Activated T-helper 1 cell treated with anti-CD3 and anti-CD28 coated beads, Interleukin-12 subunit alpha, Interleukin-12 subunit beta, Interleukin-2, Interleukin-4 antibody, amounts not matched to agents 30 ng/mL and 10 ng/mL and 1 ng/mL, durations not matched to agents 14 hours and 24 hours and 36 hours (primary cell): ENCODE measurements at regions not wholly inside any gene's neighbourhood (a gene's known extent, or its start where the extent isn't known, plus 50 kb on each side); places are given as distances from the start of the nearest gene placed in this dataset.

ENCODE experiments used
- DNase-seq: peaks from one replicate; pipeline ENCODE4 v3.0.0; 2021; ENCODE audit warnings: low spot score
- H3K27ac Mint-ChIP-seq: one replicate; pipeline ENCODE4 v1.8.0; 2021; ENCODE audit warnings: mild to moderate bottlenecking, mixed read lengths
- H3K27me3 Mint-ChIP-seq: one replicate; pipeline ENCODE4 v1.8.0; 2022; ENCODE audit warnings: mild to moderate bottlenecking, moderate library complexity, mixed read lengths; ENCODE audit not compliant: insufficient read depth
- H3K36me3 Mint-ChIP-seq: one replicate; pipeline ENCODE4 v1.8.0; 2021; ENCODE audit warnings: low read depth, mixed read lengths
- H3K4me1 Mint-ChIP-seq: one replicate; pipeline ENCODE4 v1.8.0; 2021; ENCODE audit warnings: low read depth, mixed read lengths
- H3K4me3 Mint-ChIP-seq: one replicate; pipeline ENCODE4 v1.8.0; 2021; ENCODE audit warnings: mild to moderate bottlenecking, moderate library complexity, mixed read lengths
- H3K9me3 Mint-ChIP-seq: one replicate; pipeline ENCODE4 v1.8.0; 2021; ENCODE audit warnings: mixed read lengths
- intact Hi-C: fragments of 100-400 bp; cut with micrococcal nuclease; formaldehyde crosslinking; loops from one replicate; pipeline ENCODE4 v1.15.1; 2024

- H3K27me3 Mint-ChIP-seq, result peaks cover 17% of the 10 kb centered on the region
- no peak overlapping the region for H3K4me3 Mint-ChIP-seq
- H3K36me3 Mint-ChIP-seq, result no peaks in the 10 kb centered on the region
- H3K4me1 Mint-ChIP-seq, result no peaks in the 10 kb centered on the region
- DNase-seq, result no peak
- no peak overlapping the region for H3K27ac Mint-ChIP-seq
- H3K9me3 Mint-ChIP-seq, result no peaks in the 10 kb centered on the region
- intact Hi-C loops, result no loop called here
These were observed 119.2 kb upstream of the ALDH1A3 start for GRCh38 chr15:100760357-100760903.

- intact Hi-C loops, result no loop called here
- DNase-seq, result no peak
- H3K36me3 Mint-ChIP-seq, result no peaks in the 10 kb centered on the region
- H3K27me3 Mint-ChIP-seq, result peaks cover 15% of the 10 kb centered on the region
- H3K4me3 Mint-ChIP-seq, result no peak overlapping the region
- no peak overlapping the region for H3K27ac Mint-ChIP-seq
- no peaks in the 10 kb centered on the region for H3K9me3 Mint-ChIP-seq
- H3K4me1 Mint-ChIP-seq, result no peaks in the 10 kb centered on the region
These were observed 118.2 kb upstream of the ALDH1A3 start for GRCh38 chr15:100761290-100761935.

GRCh38 chr15:100762289-100762688 is 117.3 kb upstream of the ALDH1A3 start:
- Mint-ChIP-seq H3K36me3 (no peaks in the 10 kb centered on the region), H3K4me1 (no peaks in the 10 kb centered on the region), H3K27me3 (peaks cover 15% of the 10 kb centered on the region), H3K9me3 (no peaks in the 10 kb centered on the region), H3K27ac (no peak overlapping the region), H3K4me3 (no peak overlapping the region)
- intact Hi-C loops, result no loop called here
- DNase-seq, result no peak

GRCh38 chr15:100762913-100763834 is 116.5 kb upstream of the ALDH1A3 start:
- H3K27me3 Mint-ChIP-seq, result peaks cover 20% of the 10 kb centered on the region
- H3K36me3 Mint-ChIP-seq, result no peaks in the 10 kb centered on the region
- no peaks in the 10 kb centered on the region for H3K9me3 Mint-ChIP-seq
- H3K27ac Mint-ChIP-seq, result no peak overlapping the region
- H3K4me3 Mint-ChIP-seq, result no peak overlapping the region
- no peaks in the 10 kb centered on the region for H3K4me1 Mint-ChIP-seq
- DNase-seq, result no peak
- intact Hi-C loops, result no loop called here

- intact Hi-C loops, result no loop called here
- no peak overlapping the region for H3K27ac Mint-ChIP-seq
- no peaks in the 10 kb centered on the region for H3K4me1 Mint-ChIP-seq
- H3K36me3 Mint-ChIP-seq, result no peaks in the 10 kb centered on the region
- no peaks in the 10 kb centered on the region for H3K9me3 Mint-ChIP-seq
- no peak overlapping the region for H3K4me3 Mint-ChIP-seq
- peaks cover 15% of the 10 kb centered on the region for H3K27me3 Mint-ChIP-seq
- no peak for DNase-seq
These were observed 115.5 kb upstream of the ALDH1A3 start for GRCh38 chr15:100763835-100764750.

- Mint-ChIP-seq H3K4me3 (no peak overlapping the region), H3K4me1 (no peaks in the 10 kb centered on the region), H3K9me3 (no peaks in the 10 kb centered on the region), H3K27ac (no peak overlapping the region), H3K27me3 (peaks cover 7% of the 10 kb centered on the region), H3K36me3 (no peaks in the 10 kb centered on the region)
- no peak for DNase-seq
- intact Hi-C loops, result no loop called here
These were observed 114.7 kb upstream of the ALDH1A3 start for GRCh38 chr15:100764778-100765466.

- no peaks in the 10 kb centered on the region for H3K9me3 Mint-ChIP-seq
- no peak overlapping the region for H3K4me3 Mint-ChIP-seq
- no peak overlapping the region for H3K27ac Mint-ChIP-seq
- DNase-seq, result no peak
- intact Hi-C loops, result no loop called here
- peaks cover 6% of the 10 kb centered on the region for H3K27me3 Mint-ChIP-seq
- no peaks in the 10 kb centered on the region for H3K36me3 Mint-ChIP-seq
- H3K4me1 Mint-ChIP-seq, result no peaks in the 10 kb centered on the region
These were observed 114.0 kb upstream of the ALDH1A3 start for GRCh38 chr15:100765467-100766241.

- intact Hi-C loops, result no loop called here
- no peak overlapping the region for H3K4me3 Mint-ChIP-seq
- H3K4me1 Mint-ChIP-seq, result no peaks in the 10 kb centered on the region
- DNase-seq, result no peak
- H3K9me3 Mint-ChIP-seq, result no peaks in the 10 kb centered on the region
- H3K36me3 Mint-ChIP-seq, result no peaks in the 10 kb centered on the region
- no peak overlapping the region for H3K27ac Mint-ChIP-seq
- H3K27me3 Mint-ChIP-seq, result peaks cover 6% of the 10 kb centered on the region
These were observed 113.2 kb upstream of the ALDH1A3 start for GRCh38 chr15:100766243-100767000.

GRCh38 chr15:100767001-100767825 is 112.4 kb upstream of the ALDH1A3 start:
- H3K27me3 Mint-ChIP-seq, result peaks cover 6% of the 10 kb centered on the region
- H3K27ac Mint-ChIP-seq, result no peak overlapping the region
- H3K36me3 Mint-ChIP-seq, result no peaks in the 10 kb centered on the region
- H3K9me3 Mint-ChIP-seq, result no peaks in the 10 kb centered on the region
- no peak for DNase-seq
- H3K4me3 Mint-ChIP-seq, result no peak overlapping the region
- intact Hi-C loops, result no loop called here
- no peaks in the 10 kb centered on the region for H3K4me1 Mint-ChIP-seq

GRCh38 chr15:100768501-100768931 is 111.1 kb upstream of the ALDH1A3 start:
- intact Hi-C loops, result no loop called here
- H3K27ac Mint-ChIP-seq, result no peak overlapping the region
- no peaks in the 10 kb centered on the region for H3K4me1 Mint-ChIP-seq
- no peak for DNase-seq
- no peaks in the 10 kb centered on the region for H3K36me3 Mint-ChIP-seq
- H3K4me3 Mint-ChIP-seq, result no peak overlapping the region
- H3K27me3 Mint-ChIP-seq, result peaks cover 8% of the 10 kb centered on the region
- H3K9me3 Mint-ChIP-seq, result no peaks in the 10 kb centered on the region
